ENCODE measurements at regions not wholly inside any gene's neighbourhood (a gene's known extent, or its start where the extent isn't known, plus 50 kb on each side); places are given as distances from the start of the nearest gene placed in this dataset.

- DNase-seq (no peak), ATAC-seq (ENCODE audit: low read depth) (no peak)
- no peak overlapping the region for H3K4me3 ChIP-seq (ENCODE audit: control extremely low read depth in 1 of 5, extremely low read depth in 1 of 5, insufficient read depth in 1 of 5, low read depth in 2 of 5, low read length in 4 of 5)
- ChIA-PET POLR2A (no interaction called here), CTCF (interaction anchor here (0.6 to 1.0 kb wide), 2 partner anchors 248 to 342 kb away, joined by 3 read pairs; no protein-coding TSS in a partner anchor)
- H3K4me2 ChIP-seq (replicated peaks; ENCODE audit: low read depth, low read length, poor library complexity, severe bottlenecking) = no peak overlapping the region
- H3K36me3 ChIP-seq (replicated peaks in 1 of 2; ENCODE audit: control extremely low read depth in 1 of 2, control insufficient read depth in 1 of 2, extremely low read depth in 1 of 2, insufficient read depth in 2 of 2, low read length in 1 of 2) = no peaks in the 10 kb centered on the region
- WGBS (ENCODE audit: insufficient coverage) = no CpG with 5 or more reads among the region's 1 CpG
- no peaks in the 10 kb centered on the region for H3K27me3 ChIP-seq (replicated peaks in 1 of 4; ENCODE audit: control extremely low read depth in 1 of 4, control insufficient read depth in 3 of 4, insufficient read depth in 4 of 4, low read length in 3 of 4)
- peaks cover 15 to 16% of the 10 kb centered on the region in 2 donors for H3K4me1 ChIP-seq (ENCODE audit: control insufficient read depth in 2 of 2, insufficient read depth in 2 of 2, low read length in 2 of 2)
- Mint-ChIP-seq H3K4me1 (peaks cover 18% of the 10 kb centered on the region), H3K27me3 (no peaks in the 10 kb centered on the region), H3K4me3 (no peak overlapping the region), H3K9me3 (ENCODE audit: insufficient read depth) (no peaks in the 10 kb centered on the region), H3K27ac (no peak overlapping the region)
- intact Hi-C loops (cut with micrococcal nuclease) = no loop called here
- no peak overlapping the region for H2AFZ ChIP-seq (ENCODE audit: insufficient read depth, low read depth, low read length, poor library complexity, severe bottlenecking)
- TF ChIP-seq CTCF (IDR thresholded peaks at IDR 0.05) = no peak
- no peak for TF ChIP-seq EZH2 (IDR thresholded peaks at IDR 0.05; ENCODE audit: borderline replicate concordance, insufficient read depth, low read depth, low read length, poor library complexity, severe bottlenecking)
- H3K79me2 ChIP-seq (ENCODE audit: control insufficient read depth, insufficient read depth, low read length) = no peaks in the 10 kb centered on the region
- H4K20me1 ChIP-seq (ENCODE audit: control insufficient read depth, insufficient read depth, low read length, poor library complexity, severe bottlenecking) = no peaks in the 10 kb centered on the region
- no peak overlapping the region for H3K9ac ChIP-seq (ENCODE audit: low read length)
- H3K9me3 ChIP-seq (ENCODE audit: control extremely low read depth in 1 of 3, control insufficient read depth in 2 of 3, insufficient read depth in 1 of 3, low read length in 2 of 3) = peaks cover 0 to 3% (median 3%) of the 10 kb centered on the region in 3 donors
- no peak overlapping the region for H3K27ac ChIP-seq (ENCODE audit: low read length in 2 of 2)
Measured at GRCh38 chr1:234838182-234838581, 228.2 kb upstream of the IRF2BP2 start.

GRCh38 chr1:234837713-234838112 is 227.7 kb upstream of the IRF2BP2 start:
- no peaks in the 10 kb centered on the region for H3K9me3 Mint-ChIP-seq (ENCODE audit: insufficient read depth)
- H3K79me2 ChIP-seq (ENCODE audit: control insufficient read depth, insufficient read depth, low read length) = no peaks in the 10 kb centered on the region
- CTCF ChIA-PET = no interaction called here

More at GRCh38 chr1:234837713-234838112, 227.7 kb upstream of the IRF2BP2 start:
- H3K27ac ChIP-seq (ENCODE audit: low read length in 2 of 2) = no peak overlapping the region
- ATAC-seq (ENCODE audit: low read depth) (no peak), DNase-seq (no peak)
- peaks cover 0 to 3% (median 3%) of the 10 kb centered on the region in 3 donors for H3K9me3 ChIP-seq (ENCODE audit: control extremely low read depth in 1 of 3, control insufficient read depth in 2 of 3, insufficient read depth in 1 of 3, low read length in 2 of 3)
- POLR2A ChIA-PET = no interaction called here
- no peak overlapping the region for H3K4me2 ChIP-seq (replicated peaks; ENCODE audit: low read depth, low read length, poor library complexity, severe bottlenecking)
- no peaks in the 10 kb centered on the region for H3K27me3 ChIP-seq (replicated peaks in 1 of 4; ENCODE audit: control extremely low read depth in 1 of 4, control insufficient read depth in 3 of 4, insufficient read depth in 4 of 4, low read length in 3 of 4)
- Mint-ChIP-seq H3K4me1 (peaks cover 13% of the 10 kb centered on the region), H3K27me3 (no peaks in the 10 kb centered on the region), H3K27ac (no peak overlapping the region), H3K4me3 (no peak overlapping the region)
- peaks cover 10 to 12% of the 10 kb centered on the region in 2 donors for H3K4me1 ChIP-seq (ENCODE audit: control insufficient read depth in 2 of 2, insufficient read depth in 2 of 2, low read length in 2 of 2)
- H4K20me1 ChIP-seq (ENCODE audit: control insufficient read depth, insufficient read depth, low read length, poor library complexity, severe bottlenecking) = no peaks in the 10 kb centered on the region
- intact Hi-C loops (cut with micrococcal nuclease) = no loop called here
- no peak overlapping the region for H2AFZ ChIP-seq (ENCODE audit: insufficient read depth, low read depth, low read length, poor library complexity, severe bottlenecking)
- no peak overlapping the region for H3K9ac ChIP-seq (ENCODE audit: low read length)
- no peak overlapping the region for H3K4me3 ChIP-seq (ENCODE audit: control extremely low read depth in 1 of 5, extremely low read depth in 1 of 5, insufficient read depth in 1 of 5, low read depth in 2 of 5, low read length in 4 of 5)
- TF ChIP-seq EZH2 (IDR thresholded peaks at IDR 0.05; ENCODE audit: borderline replicate concordance, insufficient read depth, low read depth, low read length, poor library complexity, severe bottlenecking) (no peak), CTCF (IDR thresholded peaks at IDR 0.05) (no peak)
- no peaks in the 10 kb centered on the region for H3K36me3 ChIP-seq (replicated peaks in 1 of 2; ENCODE audit: control extremely low read depth in 1 of 2, control insufficient read depth in 1 of 2, extremely low read depth in 1 of 2, insufficient read depth in 2 of 2, low read length in 1 of 2)
